Heart left ventricle (tissue), 16 donors: ENCODE measurements at regions not wholly inside any gene's neighbourhood (a gene's known extent, or its start where the extent isn't known, plus 50 kb on each side); places are given as distances from the start of the nearest gene placed in this dataset.

Experiments used
- ATAC-seq, 4 donors: fragments of 200-7000 bp; cut with Tn5 transposase; one replicate each; pipeline ENCODE4 v1.9.1; 2020 to 2022; ENCODE audit warnings: moderate library complexity in 4 of 4, mild to moderate bottlenecking in 3 of 4, moderate number of reproducible peaks in 1 of 4
- DNase-seq, 5 donors: peaks; one replicate each; pipeline ENCODE4 v3.0.0-alpha.2; 2020
- H3K27ac ChIP-seq, 12 donors: fragments of 200-600 bp; sonication (generic) in 4 of 12; one replicate each; pipeline versions ENCODE4 v1.5.0 to v1.8.0; 2016 to 2022; ENCODE audit warnings: mild to moderate bottlenecking in 2 of 12
- H3K27me3 ChIP-seq, 9 donors: fragments of 200-600 bp; sonication (generic) in 2 of 9; one replicate each; pipeline versions ENCODE4 v1.5.1 to v1.8.0; 2016 to 2022; ENCODE audit warnings: mild to moderate bottlenecking in 3 of 9
- H3K36me3 ChIP-seq, 9 donors: fragments of 200-600 bp; sonication (generic) in 2 of 9; one replicate each; pipeline versions ENCODE4 v1.5.0 to v1.8.0; 2018 to 2022; ENCODE audit warnings: mild to moderate bottlenecking in 2 of 9
- H3K4me1 ChIP-seq, 12 donors: fragments of 200-600 bp; sonication (generic) in 4 of 12; one replicate each; pipeline versions ENCODE4 v1.5.0 to v1.8.0; 2016 to 2022; ENCODE audit warnings: mild to moderate bottlenecking in 3 of 12
- H3K4me3 ChIP-seq, 12 donors: fragments of 200-600 bp; sonication (generic) in 4 of 12; one replicate each; pipeline versions ENCODE4 v1.5.0 to v1.8.0; 2017 to 2022; ENCODE audit warnings: mild to moderate bottlenecking in 9 of 12, moderate library complexity in 4 of 12
- H3K9me3 ChIP-seq, 12 donors: fragments of 200-600 bp; sonication (generic) in 4 of 12; one replicate each; pipeline versions ENCODE4 v1.5.0 to v1.8.0; 2016 to 2022; ENCODE audit warnings: mild to moderate bottlenecking in 1 of 12
- POLR2A ChIP-seq, 2 donors: fragments of 450-650 bp; IDR thresholded peaks; one replicate each; pipeline ENCODE4 v1.6.1; 2017; ENCODE audit warnings: antibody characterized with exemption in 2 of 2, mild to moderate bottlenecking in 2 of 2, moderate library complexity in 2 of 2
- WGBS, 4 donors: extraction: QIAGEN DNeasy Blood & Tissue Kit in 2 of 4; methylation state at CpG; one replicate each; pipeline versions ENCODE4 v1.1.5 to v1.1.7; 2013 to 2018; 5-methylcytosine and 5-hydroxymethylcytosine counted together
- intact Hi-C, 10 donors: fragments of 100-400 bp; cut with DNase I; formaldehyde crosslinking; loops; one replicate each; pipeline versions ENCODE4 v1.11.1 to v1.14.2; 2022
- TF ChIP-seq, protein P1 (sequence below), 12 donors: fragments of 200-600 bp; sonication (generic) in 4 of 12; IDR thresholded peaks; one replicate each; pipeline versions ENCODE4 v1.5.0 to v1.8.0; 2018 to 2022; ENCODE audit warnings: antibody characterized with exemption in 12 of 12, mild to moderate bottlenecking in 5 of 12
- donor health status: ischemic (EF 13 %, LVEDD 7.1; RV severe dilation, severe dysfunction).
- donor health status: healthy with polysubstance abuse.
- donor health status: DM: no; HTN: yes; CAD: no.
- donor health status: DM: no; HTN: no; CAD: no.
- donor health status: ischemic (EF 25% LVEDD 6.9; RV normal size, moderate dysfunction).
- donor health status: ischemic (EF 25% LVEDD 5.7; RV mildly dilated, moderate dysfunction).
- donor health status: healthy.
- donor health status: DM: yes; HTN: yes; CAD: no.
- donor health status: ischemic (EF 35%, LVEDD 5.7; RV mildly dilated, moderate dysfunction).
- donor health status: nonischemic (EF 11% LVEDD 7.7; RV severe dilation, severe dysfunction).
- donor health status: DM: yes; HTN: yes; CAD: no.
- donor health status: PGD.
- donor health status: ischemic (EF 29% LVEDD 5.4; RV normal size, mild dysfunction).
- donor health status: nonischemic (EF 23%, LVEDD 6.1; RV moderate dilation, normal function).

DNA sequence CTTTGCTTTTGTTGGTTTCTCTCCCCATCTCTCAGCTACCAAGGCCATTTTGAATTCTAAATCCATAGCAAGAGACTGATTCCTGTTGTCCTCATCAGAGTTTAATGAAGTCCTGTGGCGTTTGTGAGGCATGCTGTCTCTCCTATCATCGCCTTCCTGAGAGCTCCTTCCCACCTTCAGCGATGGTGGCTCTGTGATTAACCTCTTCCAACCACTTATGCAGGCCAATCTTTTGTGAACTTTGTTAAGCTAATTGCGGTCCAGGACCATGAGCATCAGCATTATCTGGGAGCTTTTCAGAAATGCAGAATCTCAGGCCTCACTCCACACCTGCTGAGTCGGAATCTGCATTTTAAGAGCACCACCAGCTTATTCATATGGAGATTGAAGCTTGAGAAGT lies 272.5 kb upstream of the CDYL start:
- no peaks in the 10 kb centered on the region for H3K9me3 ChIP-seq
- ATAC-seq (no peak), DNase-seq (no peak)
- no peaks in the 10 kb centered on the region for H3K4me1 ChIP-seq
- no peak overlapping the region for H3K4me3 ChIP-seq
- no peaks in the 10 kb centered on the region for H3K36me3 ChIP-seq
- no peaks in the 10 kb centered on the region for H3K27me3 ChIP-seq
- TF ChIP-seq POLR2A (IDR thresholded peaks at IDR 0.05) = no peak
- TF ChIP-seq, protein P1, sequence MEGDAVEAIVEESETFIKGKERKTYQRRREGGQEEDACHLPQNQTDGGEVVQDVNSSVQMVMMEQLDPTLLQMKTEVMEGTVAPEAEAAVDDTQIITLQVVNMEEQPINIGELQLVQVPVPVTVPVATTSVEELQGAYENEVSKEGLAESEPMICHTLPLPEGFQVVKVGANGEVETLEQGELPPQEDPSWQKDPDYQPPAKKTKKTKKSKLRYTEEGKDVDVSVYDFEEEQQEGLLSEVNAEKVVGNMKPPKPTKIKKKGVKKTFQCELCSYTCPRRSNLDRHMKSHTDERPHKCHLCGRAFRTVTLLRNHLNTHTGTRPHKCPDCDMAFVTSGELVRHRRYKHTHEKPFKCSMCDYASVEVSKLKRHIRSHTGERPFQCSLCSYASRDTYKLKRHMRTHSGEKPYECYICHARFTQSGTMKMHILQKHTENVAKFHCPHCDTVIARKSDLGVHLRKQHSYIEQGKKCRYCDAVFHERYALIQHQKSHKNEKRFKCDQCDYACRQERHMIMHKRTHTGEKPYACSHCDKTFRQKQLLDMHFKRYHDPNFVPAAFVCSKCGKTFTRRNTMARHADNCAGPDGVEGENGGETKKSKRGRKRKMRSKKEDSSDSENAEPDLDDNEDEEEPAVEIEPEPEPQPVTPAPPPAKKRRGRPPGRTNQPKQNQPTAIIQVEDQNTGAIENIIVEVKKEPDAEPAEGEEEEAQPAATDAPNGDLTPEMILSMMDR (IDR thresholded peaks at IDR 0.05) = no peak
- no peak overlapping the region for H3K27ac ChIP-seq
- intact Hi-C loops = no loop called here
- WGBS, 4 donors = 57 to 73% (median 61%) methylated on average over 5 of the region's 5 CpGs

DNA sequence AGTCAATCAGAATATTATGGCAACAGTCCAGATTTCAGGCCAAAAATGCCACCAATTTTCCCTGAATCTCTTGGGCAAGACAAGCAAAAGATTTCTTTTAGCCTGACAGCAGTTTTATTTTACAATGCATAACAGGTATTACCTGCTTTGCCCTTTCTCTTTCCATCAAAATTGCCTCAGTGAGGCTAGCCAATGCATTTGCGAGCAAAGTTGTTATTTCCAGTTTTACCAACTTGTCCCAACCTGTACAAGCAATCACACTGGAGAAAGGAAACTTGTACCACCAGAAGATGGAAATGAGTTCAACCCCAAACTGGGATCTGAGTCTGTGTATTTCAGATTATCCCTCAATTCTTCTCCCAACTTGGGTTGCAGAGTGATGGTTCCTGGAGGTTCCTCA lies 279.9 kb upstream of the CDYL start:
- WGBS, 4 donors = 96 to 100% (median 98%) methylated on average over 1 of the region's 1 CpG
- Histone ChIP-seq H3K27ac (no peak overlapping the region), H3K4me1 (no peaks in the 10 kb centered on the region)

DNA sequence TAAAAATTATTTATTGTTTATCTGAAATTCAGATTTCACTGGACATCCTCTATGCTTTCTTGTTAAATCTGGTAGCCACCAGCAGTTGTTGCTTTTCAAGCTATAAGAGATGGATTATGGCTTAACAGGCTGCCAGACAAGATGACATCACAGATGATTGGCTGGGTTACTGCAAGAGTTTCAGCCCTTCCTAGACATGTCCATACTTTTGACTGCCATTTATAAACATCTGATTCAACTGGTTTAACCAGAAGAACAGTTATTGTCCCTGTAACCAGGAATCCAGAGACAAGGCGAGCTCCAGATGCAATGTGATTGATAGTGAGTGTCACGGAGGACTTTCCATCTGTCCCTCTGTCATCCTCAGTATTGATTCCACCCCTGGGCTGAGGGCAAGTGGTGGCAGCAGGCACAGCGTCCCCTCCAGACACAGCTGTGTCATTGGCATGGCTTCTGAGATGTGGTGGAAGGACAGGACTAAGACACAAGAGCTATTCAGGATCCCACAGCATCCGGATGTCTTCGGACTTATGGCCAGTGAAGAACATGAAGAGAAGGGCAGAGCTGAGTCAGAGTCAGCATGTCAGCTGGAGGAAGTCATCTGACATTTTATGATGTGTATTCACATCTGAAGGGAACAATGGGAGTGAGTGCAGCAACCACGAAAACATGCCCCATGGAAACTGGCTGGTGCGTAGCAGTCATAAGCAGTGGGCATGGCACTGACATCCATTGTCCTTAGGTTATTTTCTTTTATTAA lies 284.5 kb upstream of the CDYL start:
- H3K36me3 ChIP-seq = no peaks in the 10 kb centered on the region
- H3K4me3 ChIP-seq = no peak overlapping the region
- DNase-seq = no peak
- no peaks in the 10 kb centered on the region for H3K4me1 ChIP-seq
- H3K27ac ChIP-seq = no peak overlapping the region
- 89 to 93% (median 90%) methylated on average over 7 of the region's 7 CpGs for WGBS, 4 donors
- intact Hi-C loops = no loop called here
- no peaks in the 10 kb centered on the region for H3K27me3 ChIP-seq
- no peak for ATAC-seq
- TF ChIP-seq POLR2A (IDR thresholded peaks at IDR 0.05) = no peak
- TF ChIP-seq, protein P1 (IDR thresholded peaks at IDR 0.05) = no peak
- H3K9me3 ChIP-seq = peaks cover 0 to 22% (median 12%) of the 10 kb centered on the region in 12 donors

More for the DNA sequence above, 279.9 kb upstream of the CDYL start:
- TF ChIP-seq, protein P1 (IDR thresholded peaks at IDR 0.05) = no peak
- TF ChIP-seq POLR2A (IDR thresholded peaks at IDR 0.05) = no peak
- ATAC-seq = no peak
- H3K4me3 ChIP-seq = no peak overlapping the region
- H3K9me3 ChIP-seq = no peaks in the 10 kb centered on the region
- intact Hi-C loops = no loop called here
- H3K36me3 ChIP-seq = no peaks in the 10 kb centered on the region
- no peaks in the 10 kb centered on the region for H3K27me3 ChIP-seq
- no peak for DNase-seq

DNA sequence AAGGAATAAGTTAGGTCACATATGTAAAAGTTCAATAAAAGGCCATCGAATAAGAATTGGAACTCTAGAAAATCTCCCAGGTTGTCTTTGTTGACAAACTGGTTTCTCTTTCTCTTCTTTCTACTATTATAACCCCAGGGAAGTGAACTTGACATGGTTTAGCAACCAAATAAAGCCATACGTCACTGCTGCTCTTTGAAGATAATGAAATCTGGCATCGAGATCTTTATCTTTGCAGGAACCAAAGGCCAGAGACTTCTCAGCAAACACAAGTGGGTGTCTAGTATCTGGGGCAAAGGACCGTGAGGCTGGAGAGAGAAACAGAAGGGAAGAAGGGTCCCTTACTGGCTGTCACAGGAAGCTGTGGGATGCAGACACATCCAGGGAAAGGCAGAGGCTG lies 286.7 kb upstream of the CDYL start:
- intact Hi-C loops = loop anchor here in 1 of 10 donors (10.0 kb wide), 1 partner anchor 445 kb away; no protein-coding TSS in a partner anchor
- no peak overlapping the region for H3K4me3 ChIP-seq
- no peaks in the 10 kb centered on the region for H3K27me3 ChIP-seq
- no peak for TF ChIP-seq POLR2A (IDR thresholded peaks at IDR 0.05)
- TF ChIP-seq, protein P1 (IDR thresholded peaks at IDR 0.05) = no peak
- H3K9me3 ChIP-seq = peaks cover 0 to 22% (median 15%) of the 10 kb centered on the region in 12 donors
- 81 to 88% (median 85%) methylated on average over 4 of the region's 4 CpGs for WGBS, 4 donors
- no peak overlapping the region for H3K27ac ChIP-seq
- DNase-seq (no peak), ATAC-seq (no peak)
- H3K36me3 ChIP-seq = no peaks in the 10 kb centered on the region
- no peaks in the 10 kb centered on the region for H3K4me1 ChIP-seq
